ENCODE measurements at regions not wholly inside any gene's neighbourhood (a gene's known extent, or its start where the extent isn't known, plus 50 kb on each side); places are given as distances from the start of the nearest gene placed in this dataset.
"Not testable (repeated sequence)": the region's sequence is repeated elsewhere in the genome, so short reads cannot be mapped to it uniquely, and the experiment has no call there.

DNA sequence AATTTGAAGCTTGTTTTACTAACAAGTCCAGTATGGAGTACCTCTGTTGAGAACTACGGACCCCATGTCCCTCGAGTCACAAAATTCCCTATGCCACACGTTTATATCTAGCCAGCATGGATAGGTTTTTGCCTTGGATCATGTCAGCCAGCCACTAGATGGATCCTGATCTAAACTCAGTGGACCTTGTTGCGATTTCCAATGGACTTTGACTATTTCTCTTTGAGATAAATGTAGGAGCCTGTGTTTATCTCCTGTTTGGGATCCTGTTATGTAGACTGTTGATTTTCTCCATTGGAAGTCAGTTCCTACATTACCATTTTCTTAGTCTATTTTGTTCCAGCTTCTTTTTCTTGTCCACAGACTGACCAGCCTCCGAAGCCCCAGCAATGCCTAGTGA, 127.1 kb upstream of the BMAL1 start:
- Histone ChIP-seq H3K9me3 (replicated peaks) (no peaks in the 10 kb centered on the region), H3K36me3 (no peaks in the 10 kb centered on the region), H3K4me3 (no peak overlapping the region), H3K4me1 (replicated peaks) (no peaks in the 10 kb centered on the region), H3K27me3 (replicated peaks) (peaks cover 3% of the 10 kb centered on the region), H3K27ac (no peak overlapping the region)
- no peak for DNase-seq (ENCODE audit: low read depth in 1 of 2, low spot score in 2 of 2)

DNA sequence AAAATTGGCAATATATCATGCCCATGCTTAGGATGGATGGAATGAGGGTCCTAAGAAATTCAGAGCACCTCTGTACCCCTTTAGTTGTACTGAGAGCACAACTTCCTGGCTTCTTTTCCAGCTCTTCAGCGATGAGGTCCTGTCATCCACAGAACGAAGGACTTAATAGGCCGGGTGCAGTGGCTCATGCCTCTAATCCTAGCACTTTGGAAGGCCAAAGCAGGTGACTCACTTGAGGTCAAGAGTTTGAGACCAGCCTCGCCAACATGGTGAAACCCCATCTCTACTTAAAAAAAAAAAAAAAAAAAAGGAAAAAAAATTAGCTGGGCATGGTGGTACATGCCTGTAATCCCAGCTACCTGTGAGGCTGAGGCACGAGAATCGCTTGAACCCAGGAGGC, 125.3 kb upstream of the BMAL1 start:
- Histone ChIP-seq H3K36me3 (no peaks in the 10 kb centered on the region), H3K27ac (no peak overlapping the region), H3K9me3 (replicated peaks) (no peaks in the 10 kb centered on the region), H3K4me1 (replicated peaks) (no peaks in the 10 kb centered on the region), H3K4me3 (no peak overlapping the region), H3K27me3 (replicated peaks) (peaks cover 3% of the 10 kb centered on the region)
- DNase-seq (ENCODE audit: low read depth in 1 of 2, low spot score in 2 of 2): no peak

DNA sequence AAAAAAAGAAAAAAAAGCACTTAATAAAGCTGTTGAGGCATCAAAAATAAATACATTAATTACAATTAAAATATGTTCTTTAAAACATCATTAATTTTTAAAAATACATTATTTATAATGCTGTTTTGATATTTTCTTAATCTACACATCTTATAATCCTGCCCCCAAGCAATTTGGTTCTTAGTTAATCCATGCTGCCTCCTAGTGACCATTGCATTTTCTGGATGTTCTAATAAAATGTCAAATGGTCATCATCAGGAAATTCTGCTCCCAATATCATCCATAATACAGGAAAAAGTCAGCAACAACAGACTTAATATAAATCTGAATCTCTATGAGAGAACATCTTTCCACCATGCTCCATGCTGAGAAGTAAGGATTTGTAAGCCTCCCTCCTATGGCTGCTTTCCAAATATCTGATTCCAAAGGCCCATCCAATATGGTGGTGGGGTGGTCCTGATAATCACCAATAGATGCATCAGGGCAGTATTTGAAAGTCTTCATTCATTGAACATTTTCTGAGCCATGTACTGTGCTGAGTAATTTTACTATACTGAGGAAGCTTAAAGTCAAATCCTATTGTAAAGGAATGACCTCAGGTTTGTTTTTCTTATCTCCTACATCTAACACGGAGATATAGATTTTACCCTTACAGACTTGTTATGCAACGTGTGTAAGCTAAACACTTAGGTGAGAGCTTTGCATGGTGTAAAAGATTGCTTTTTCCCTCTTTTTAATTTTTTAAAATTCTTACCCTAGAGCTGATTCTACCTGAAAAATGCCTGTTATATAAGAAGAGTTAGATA, 124.7 kb upstream of the BMAL1 start:
- Histone ChIP-seq H3K27ac (no peak overlapping the region), H3K9me3 (replicated peaks) (no peaks in the 10 kb centered on the region), H3K4me3 (no peak overlapping the region), H3K4me1 (replicated peaks) (no peaks in the 10 kb centered on the region), H3K36me3 (no peaks in the 10 kb centered on the region), H3K27me3 (replicated peaks) (peaks cover 3% of the 10 kb centered on the region)
- peak in 1 of 2 experiments; percentile 19 for DNase-seq (ENCODE audit: low read depth in 1 of 2, low spot score in 2 of 2)

DNA sequence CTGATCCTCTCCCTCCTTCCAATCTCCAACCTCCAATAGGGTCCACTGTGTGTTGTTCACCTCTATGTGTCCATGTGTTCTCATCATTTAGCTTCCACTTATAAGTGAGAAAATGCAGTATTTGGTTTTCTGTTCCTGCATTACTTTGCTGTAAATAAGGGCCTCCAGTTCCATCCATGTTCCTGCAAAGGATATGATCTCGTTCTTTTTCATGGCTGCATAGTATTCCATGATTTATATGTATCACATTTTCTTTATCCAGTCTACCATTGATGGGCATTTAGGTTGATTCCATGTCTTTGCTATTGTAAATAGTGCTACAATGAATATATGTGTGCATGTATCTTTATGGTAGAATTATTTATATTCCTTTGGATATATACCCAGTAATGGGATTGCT, 123.2 kb upstream of the BMAL1 start:
- not testable (repeated sequence) for H3K9me3 ChIP-seq (replicated peaks); H3K4me1 ChIP-seq (replicated peaks); H3K4me3 ChIP-seq; H3K27ac ChIP-seq; DNase-seq (ENCODE audit: low read depth in 1 of 2, low spot score in 2 of 2); H3K27me3 ChIP-seq (replicated peaks); H3K36me3 ChIP-seq

DNA sequence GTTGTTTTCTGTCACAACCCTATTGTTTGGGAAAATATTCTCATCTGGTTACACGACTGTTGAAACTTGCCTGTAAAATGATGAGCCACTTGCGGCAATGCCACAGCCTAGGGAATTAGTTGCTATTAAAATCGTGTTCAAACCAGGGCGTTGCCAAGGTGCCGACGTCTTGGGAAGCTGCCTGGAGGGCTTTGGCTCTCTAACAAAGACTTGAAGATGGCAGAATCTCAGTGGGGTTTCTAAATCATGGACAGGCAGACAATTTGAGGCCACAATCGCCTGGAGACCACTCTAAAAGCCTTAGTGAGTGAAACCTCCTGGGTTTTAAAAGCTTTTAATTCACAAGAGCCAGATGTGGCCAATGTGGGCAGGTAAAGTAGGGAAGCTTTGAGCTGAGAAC, 117.2 kb upstream of the BMAL1 start:
- Histone ChIP-seq H3K9me3 (replicated peaks) (no peaks in the 10 kb centered on the region), H3K27me3 (replicated peaks) (peaks cover 10% of the 10 kb centered on the region), H3K36me3 (no peaks in the 10 kb centered on the region), H3K4me3 (no peak overlapping the region), H3K27ac (no peak overlapping the region), H3K4me1 (replicated peaks) (no peaks in the 10 kb centered on the region)
- DNase-seq (ENCODE audit: low read depth in 1 of 2, low spot score in 2 of 2): no peak

DNA sequence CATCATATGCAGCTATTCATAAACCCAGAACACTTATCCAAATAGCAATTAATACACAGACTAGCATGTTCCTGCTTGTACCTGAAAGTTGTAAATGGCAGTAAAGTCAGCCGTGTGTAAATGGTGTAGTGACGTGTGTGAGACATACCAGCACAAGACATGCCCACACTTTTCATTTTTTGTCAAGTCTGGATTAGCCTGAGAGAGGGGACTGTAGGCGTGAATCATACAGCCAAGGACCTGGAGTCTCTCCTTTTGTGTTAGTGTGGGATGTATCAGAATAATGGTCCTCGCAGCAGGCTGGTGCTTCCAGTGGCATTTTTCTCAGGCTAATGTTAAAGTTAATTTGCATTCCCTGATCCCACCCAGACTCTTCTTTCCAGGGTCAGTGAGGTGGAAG, 116.8 kb upstream of the BMAL1 start:
- no peaks in the 10 kb centered on the region for H3K9me3 ChIP-seq (replicated peaks)
- no peak overlapping the region for H3K4me3 ChIP-seq
- H3K27me3 ChIP-seq (replicated peaks): peaks cover 10% of the 10 kb centered on the region
- no peaks in the 10 kb centered on the region for H3K4me1 ChIP-seq (replicated peaks)
- no peaks in the 10 kb centered on the region for H3K36me3 ChIP-seq
- H3K27ac ChIP-seq: no peak overlapping the region
- DNase-seq (ENCODE audit: low read depth in 1 of 2, low spot score in 2 of 2): no peak

DNA sequence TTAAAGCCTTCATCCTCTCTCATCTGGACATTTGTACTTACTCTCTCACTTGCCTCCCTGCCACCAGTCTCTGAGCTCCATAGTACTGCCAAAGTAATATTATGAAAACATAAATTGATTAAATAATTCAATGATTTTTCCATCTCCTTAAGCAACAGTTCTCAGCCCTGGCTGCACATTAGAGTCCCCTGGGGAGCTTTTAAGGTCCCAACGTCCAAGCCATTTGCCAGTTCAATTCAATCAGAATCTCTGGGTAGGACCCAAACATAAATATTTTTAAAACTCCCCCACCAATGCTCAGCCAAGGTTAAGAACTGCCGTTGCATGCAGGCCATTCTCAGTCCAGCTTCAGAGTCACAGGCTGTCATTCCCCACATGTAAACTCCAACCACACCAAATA, 114.4 kb upstream of the BMAL1 start:
- no peaks in the 10 kb centered on the region for H3K9me3 ChIP-seq (replicated peaks)
- no peaks in the 10 kb centered on the region for H3K36me3 ChIP-seq
- no peak overlapping the region for H3K27ac ChIP-seq
- DNase-seq (ENCODE audit: low read depth in 1 of 2, low spot score in 2 of 2): no peak
- H3K4me3 ChIP-seq: no peak overlapping the region
- H3K4me1 ChIP-seq (replicated peaks): no peaks in the 10 kb centered on the region
- H3K27me3 ChIP-seq (replicated peaks): peaks cover 10% of the 10 kb centered on the region

DNA sequence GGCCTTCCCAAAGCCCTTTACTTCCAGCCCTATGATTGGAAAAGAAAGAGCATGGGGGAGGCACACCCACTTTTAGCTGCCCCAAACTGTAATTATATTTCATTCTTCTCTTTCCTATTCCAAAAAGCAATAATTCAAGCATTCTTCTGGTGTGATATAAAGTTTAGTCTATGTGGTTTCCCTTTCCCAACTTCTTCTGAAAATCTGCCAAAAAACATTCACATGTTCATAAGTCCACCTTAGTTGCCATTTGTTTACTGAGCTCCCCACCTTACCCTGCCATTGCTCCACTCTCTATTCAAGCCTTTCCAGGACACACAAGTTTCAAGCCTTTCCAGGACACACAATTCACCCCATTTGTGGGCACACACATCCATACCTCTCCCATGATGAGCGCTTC, 111.6 kb upstream of the BMAL1 start:
- Histone ChIP-seq H3K27ac (no peak overlapping the region), H3K9me3 (replicated peaks) (no peaks in the 10 kb centered on the region), H3K4me3 (no peak overlapping the region), H3K36me3 (no peaks in the 10 kb centered on the region), H3K4me1 (replicated peaks) (no peaks in the 10 kb centered on the region), H3K27me3 (replicated peaks) (peaks cover 10% of the 10 kb centered on the region)
- DNase-seq (ENCODE audit: low read depth in 1 of 2, low spot score in 2 of 2): no peak

DNA sequence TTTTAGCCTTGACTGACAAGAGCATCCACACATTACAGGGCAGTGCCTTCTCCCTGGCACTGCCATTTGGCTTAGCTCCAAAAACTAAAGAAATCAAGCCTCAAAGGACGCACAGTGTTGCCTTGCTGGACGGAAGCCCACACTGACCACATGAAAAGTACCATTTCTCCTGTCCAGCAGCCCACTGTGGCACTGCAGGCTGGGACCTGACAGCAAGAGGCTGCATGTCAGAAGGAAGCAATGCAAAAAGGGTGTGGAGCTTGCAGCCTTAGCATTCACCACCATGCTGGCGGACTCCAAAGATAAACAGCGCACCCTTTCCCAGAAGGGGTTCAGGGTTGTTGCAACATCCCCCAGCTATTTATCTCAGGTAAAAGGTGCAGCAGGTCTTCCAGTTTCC, 109.3 kb upstream of the BMAL1 start:
- Histone ChIP-seq H3K4me1 (replicated peaks) (no peaks in the 10 kb centered on the region), H3K9me3 (replicated peaks) (no peaks in the 10 kb centered on the region), H3K27ac (no peak overlapping the region), H3K36me3 (no peaks in the 10 kb centered on the region), H3K4me3 (no peak overlapping the region), H3K27me3 (replicated peaks) (no peaks in the 10 kb centered on the region; the same call in 1 of the 2 replicates)
- no peak for DNase-seq (ENCODE audit: low read depth in 1 of 2, low spot score in 2 of 2)

DNA sequence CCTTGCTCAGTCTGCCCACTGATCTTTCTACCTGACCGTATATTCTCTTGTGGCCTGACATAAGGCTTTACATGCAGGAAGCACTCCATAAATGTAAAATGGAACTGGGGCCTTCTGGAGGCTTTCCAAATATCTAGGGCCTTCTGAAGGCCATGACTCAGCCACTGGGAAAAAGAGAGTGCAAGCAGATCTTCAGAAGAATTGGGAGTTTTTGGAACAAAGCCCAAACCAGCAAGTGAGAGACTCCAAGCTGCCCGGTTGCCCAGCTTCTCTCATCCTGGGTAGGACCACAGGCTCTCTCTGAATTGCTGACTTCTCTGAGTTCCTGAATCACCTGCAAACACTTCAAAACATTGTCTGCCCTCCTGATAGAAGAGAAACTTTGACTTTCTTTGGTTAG, 107.9 kb upstream of the BMAL1 start:
- no peaks in the 10 kb centered on the region for H3K4me1 ChIP-seq (replicated peaks)
- H3K27me3 ChIP-seq (replicated peaks): peaks cover 2% of the 10 kb centered on the region; the same call in 1 of the 2 replicates
- H3K36me3 ChIP-seq: no peaks in the 10 kb centered on the region
- DNase-seq (ENCODE audit: low read depth in 1 of 2, low spot score in 2 of 2): peak; percentile 42 to 62
- no peaks in the 10 kb centered on the region for H3K9me3 ChIP-seq (replicated peaks)
- no peak overlapping the region for H3K4me3 ChIP-seq
- H3K27ac ChIP-seq: no peak overlapping the region

DNA sequence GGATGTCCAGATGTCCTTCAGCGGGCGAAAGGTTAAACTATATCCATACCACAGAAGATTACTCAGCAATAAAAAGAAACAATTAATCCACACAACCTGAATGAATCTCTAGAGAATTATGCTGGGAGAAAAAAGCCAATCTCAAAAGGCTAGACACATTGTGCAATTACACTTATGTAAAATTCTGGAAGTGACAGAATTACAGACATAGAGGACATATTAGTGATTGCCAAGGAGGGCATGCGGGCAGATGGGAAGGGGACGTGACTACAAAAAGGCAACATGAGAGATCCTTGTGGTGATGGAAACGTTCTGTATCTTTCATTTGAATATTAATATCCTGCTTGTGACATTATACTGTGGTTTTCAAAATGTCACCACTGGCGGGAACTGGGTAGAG, 103.5 kb upstream of the BMAL1 start:
- H3K4me3 ChIP-seq: no peak overlapping the region
- H3K27me3 ChIP-seq (replicated peaks): peaks cover 17% of the 10 kb centered on the region
- no peaks in the 10 kb centered on the region for H3K4me1 ChIP-seq (replicated peaks)
- no peaks in the 10 kb centered on the region for H3K9me3 ChIP-seq (replicated peaks)
- DNase-seq (ENCODE audit: low read depth in 1 of 2, low spot score in 2 of 2): no peak
- no peak overlapping the region for H3K27ac ChIP-seq
- no peaks in the 10 kb centered on the region for H3K36me3 ChIP-seq

DNA sequence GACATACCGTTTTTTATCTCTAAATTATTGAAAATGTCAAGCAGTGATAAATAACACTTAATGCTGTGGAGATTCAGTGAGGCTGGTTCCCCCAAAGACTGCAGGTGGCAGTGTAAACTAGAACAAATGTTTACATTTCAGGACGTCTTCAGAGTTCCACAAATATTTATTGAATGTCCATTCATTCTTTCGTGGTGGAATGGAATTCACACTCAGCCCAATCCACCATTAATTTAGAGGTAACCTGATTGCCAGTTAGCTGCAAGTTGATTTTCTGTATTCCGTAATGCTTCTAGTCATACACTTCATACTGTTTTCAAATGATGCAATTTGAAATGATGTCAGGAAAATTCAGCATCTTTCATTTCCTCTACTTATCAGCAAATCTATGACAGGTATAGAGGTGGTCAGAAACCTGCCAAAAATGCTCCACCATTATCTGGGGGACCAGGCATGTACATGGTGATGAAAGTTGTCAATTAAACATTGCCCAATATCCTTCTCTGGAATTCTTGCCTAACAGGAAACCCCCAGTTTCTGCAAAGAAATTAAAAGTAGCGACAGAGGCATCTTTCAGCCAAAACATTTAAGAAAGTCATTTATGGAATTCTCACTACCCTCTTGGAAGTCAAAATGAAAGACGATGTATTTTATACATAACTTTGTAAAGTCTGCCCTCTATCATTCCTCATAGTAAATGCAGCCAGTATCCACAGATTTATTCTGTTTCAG, 94.3 kb upstream of the BMAL1 start:
- Histone ChIP-seq H3K4me3 (no peak overlapping the region), H3K27ac (no peak overlapping the region), H3K27me3 (replicated peaks) (peaks cover 4% of the 10 kb centered on the region; the same call in 1 of the 2 replicates), H3K36me3 (no peaks in the 10 kb centered on the region), H3K4me1 (replicated peaks) (peaks cover 5% of the 10 kb centered on the region), H3K9me3 (replicated peaks) (peaks cover 6% of the 10 kb centered on the region; the same call in 1 of the 2 replicates)
- peak in 1 of 2 experiments; percentile 50 for DNase-seq (ENCODE audit: low read depth in 1 of 2, low spot score in 2 of 2)

DNA sequence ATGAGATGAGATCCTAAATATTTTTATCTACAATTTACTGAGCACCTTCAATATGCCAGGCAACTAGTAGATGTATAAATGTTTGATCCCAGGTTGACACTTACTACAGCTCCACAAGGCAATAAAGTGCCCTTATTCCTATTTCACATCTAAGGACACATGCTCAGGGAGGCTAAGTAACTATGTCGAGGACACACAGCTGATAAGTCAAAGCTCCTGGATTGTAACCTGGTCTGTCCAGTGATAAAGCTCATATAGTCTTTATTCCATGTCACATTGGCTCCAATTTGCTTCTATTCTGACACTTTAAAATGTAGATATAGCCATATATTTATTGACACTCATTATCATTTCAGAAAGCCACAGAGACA, 93.8 kb upstream of the BMAL1 start:
- no peak overlapping the region for H3K4me3 ChIP-seq
- peaks cover 12% of the 10 kb centered on the region; the same call in 1 of the 2 replicates for H3K9me3 ChIP-seq (replicated peaks)
- H3K36me3 ChIP-seq: no peaks in the 10 kb centered on the region
- no peak overlapping the region for H3K27ac ChIP-seq
- no peak for DNase-seq (ENCODE audit: low read depth in 1 of 2, low spot score in 2 of 2)
- H3K4me1 ChIP-seq (replicated peaks): peaks cover 5% of the 10 kb centered on the region
- no peaks in the 10 kb centered on the region for H3K27me3 ChIP-seq (replicated peaks)

DNA sequence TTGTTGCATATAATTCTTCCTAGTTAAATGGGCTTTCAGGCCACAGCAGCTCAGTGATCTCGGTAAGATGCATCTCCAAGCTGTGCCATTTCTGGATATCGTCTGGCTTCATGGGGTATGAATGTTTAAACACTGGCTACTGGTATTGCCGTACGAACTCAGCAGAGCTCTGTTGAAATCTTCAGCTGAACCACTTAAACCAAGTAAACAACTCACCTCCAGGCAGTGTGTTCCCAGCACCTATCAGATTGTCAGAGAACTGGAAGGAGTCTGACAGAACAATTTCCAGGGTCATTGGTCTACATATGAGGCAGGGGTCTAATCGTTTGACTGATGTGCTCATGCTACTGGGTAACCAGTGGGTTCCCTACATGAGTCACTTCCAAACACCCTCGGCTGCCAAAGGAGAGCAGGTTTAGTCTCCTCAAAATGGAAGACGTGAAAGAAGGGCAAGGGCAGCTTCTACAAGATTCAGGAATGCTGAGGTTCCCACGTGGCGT, 93.2 kb upstream of the BMAL1 start:
- no peaks in the 10 kb centered on the region for H3K27me3 ChIP-seq (replicated peaks)
- H3K4me1 ChIP-seq (replicated peaks): peaks cover 5% of the 10 kb centered on the region
- peaks cover 13% of the 10 kb centered on the region; the same call in 1 of the 2 replicates for H3K9me3 ChIP-seq (replicated peaks)
- DNase-seq (ENCODE audit: low read depth in 1 of 2, low spot score in 2 of 2): no peak
- H3K27ac ChIP-seq: no peak overlapping the region
- no peaks in the 10 kb centered on the region for H3K36me3 ChIP-seq
- H3K4me3 ChIP-seq: no peak overlapping the region

All from SJSA1 (cell line).